NCI-H1105 treated with DMSO at 0.1 percent for 48 hours (cell line): ENCODE measurements at regions not wholly inside any gene's neighbourhood (a gene's known extent, or its start where the extent isn't known, plus 50 kb on each side); places are given as distances from the start of the nearest gene placed in this dataset.
"Not testable (repeated sequence)": the region's sequence is repeated elsewhere in the genome, so short reads cannot be mapped to it uniquely, and the experiment has no call there.

Source experiments
- DNase-seq: peaks from one replicate; lab custom pipeline; 2025; lab: John Stamatoyannopoulos, UW

GRCh38 chr10:36446881-36447280 is 678.5 kb upstream of the ANKRD30A start:
- DNase-seq, result peak; percentile 76

GRCh38 chr10:36443233-36443632 is 682.2 kb upstream of the ANKRD30A start:
- DNase-seq, result no peak

- DNase-seq, result no peak
Observed at GRCh38 chr10:36441557-36441956, 683.8 kb upstream of the ANKRD30A start.

GRCh38 chr10:36440539-36440938 is 684.9 kb upstream of the ANKRD30A start:
- DNase-seq, result no peak

- no peak for DNase-seq
Observed at GRCh38 chr10:36437367-36437766, 688.0 kb upstream of the ANKRD30A start.

GRCh38 chr10:36428507-36428906 is 696.9 kb upstream of the ANKRD30A start:
- DNase-seq, result no peak

- no peak for DNase-seq
Observed at GRCh38 chr10:36425131-36425797, 700.1 kb upstream of the ANKRD30A start.

- DNase-seq, result no peak
Observed at GRCh38 chr10:36424502-36424901, 700.9 kb upstream of the ANKRD30A start.

GRCh38 chr10:36423821-36424248 is 701.6 kb upstream of the ANKRD30A start:
- DNase-seq, result no peak

- no peak for DNase-seq
Observed at GRCh38 chr10:36421992-36422391, 703.4 kb upstream of the ANKRD30A start.

- no peak for DNase-seq
Observed at GRCh38 chr10:36416513-36416912, 708.9 kb upstream of the ANKRD30A start.

- no peak for DNase-seq
Observed at GRCh38 chr10:36412942-36413341, 712.5 kb upstream of the ANKRD30A start.

GRCh38 chr10:36400238-36400637 is 725.2 kb upstream of the ANKRD30A start:
- DNase-seq, result not testable (repeated sequence)

- DNase-seq, result no peak
Observed at GRCh38 chr10:36393801-36394200, 731.6 kb upstream of the ANKRD30A start.

GRCh38 chr10:36391405-36391804 is 734.0 kb upstream of the ANKRD30A start:
- no peak for DNase-seq

GRCh38 chr10:36390221-36390620 is 735.2 kb upstream of the ANKRD30A start:
- DNase-seq, result no peak

GRCh38 chr10:36388166-36388565 is 737.2 kb upstream of the ANKRD30A start:
- DNase-seq, result no peak

- DNase-seq, result no peak
Observed at GRCh38 chr10:36385693-36386092, 739.7 kb upstream of the ANKRD30A start.

- no peak for DNase-seq
Observed at GRCh38 chr10:36383349-36383748, 741.3 kb upstream of the FZD8 start.

- no peak for DNase-seq
Observed at GRCh38 chr10:36381748-36382147, 739.7 kb upstream of the FZD8 start.

GRCh38 chr10:36380538-36380937 is 738.4 kb upstream of the FZD8 start:
- no peak for DNase-seq

GRCh38 chr10:36375107-36375506 is 733.0 kb upstream of the FZD8 start:
- no peak for DNase-seq

- DNase-seq, result no peak
Observed at GRCh38 chr10:36373424-36374096, 731.5 kb upstream of the FZD8 start.

GRCh38 chr10:36367362-36367761 is 725.3 kb upstream of the FZD8 start:
- DNase-seq, result no peak
